Brain microvascular endothelial cell (primary cell): ENCODE measurements at regions not wholly inside any gene's neighbourhood (a gene's known extent, or its start where the extent isn't known, plus 50 kb on each side); places are given as distances from the start of the nearest gene placed in this dataset.
"Not testable (repeated sequence)": the region's sequence is repeated elsewhere in the genome, so short reads cannot be mapped to it uniquely, and the experiment has no call there.

Source experiments
- DNase-seq: peaks from one replicate; pipeline ENCODE4 v3.0.0-alpha.2; 2020
- H3K27ac ChIP-seq: fragments of 250-450 bp; sonication (Bioruptor Pico); 2 replicates; pipeline ENCODE4 v1.5.1; 2020; ENCODE audit warnings: mild to moderate bottlenecking, moderate library complexity
- H3K27me3 ChIP-seq: fragments of 250-450 bp; sonication (Bioruptor Pico); replicated peaks from 2 replicates; pipeline ENCODE4 v1.5.1; 2020; ENCODE audit warnings: mild to moderate bottlenecking
- H3K36me3 ChIP-seq: fragments of 250-450 bp; sonication (Bioruptor Pico); replicated peaks from 2 replicates; pipeline ENCODE4 v1.5.1; 2020; ENCODE audit warnings: mild to moderate bottlenecking
- H3K4me3 ChIP-seq: 2 replicates; pipeline ENCODE4 v1.5.1; 2011; ENCODE audit warnings: low read depth, mild to moderate bottlenecking, control low read depth, low read length, moderate library complexity
- CTCF ChIP-seq: IDR thresholded peaks from 2 replicates; pipeline ENCODE4 v1.5.1; 2011; ENCODE audit warnings: low read depth, mild to moderate bottlenecking, moderate library complexity, low read length, control low read depth, inconsistent platforms; ENCODE audit errors: missing control alignments
- in situ Hi-C: cut with HindIII; loops from 2 replicates; pipeline ENCODE4 v1.10.0; 2017; ENCODE audit warnings: low sequenced_read_pairs, low pct_ligation_motif_present

- no peak for TF ChIP-seq CTCF
- no peak for DNase-seq
- H3K36me3 ChIP-seq = no peaks in the 10 kb centered on the region
- no peak overlapping the region for H3K4me3 ChIP-seq
- in situ Hi-C loops = no loop called here
- no peaks in the 10 kb centered on the region for H3K27me3 ChIP-seq
- H3K27ac ChIP-seq = no peak overlapping the region
Measured at GRCh38 chrX:117610806-117611205, 505.8 kb downstream of the KLHL13 start.

- H3K4me3 ChIP-seq = no peak overlapping the region
- H3K27me3 ChIP-seq = no peaks in the 10 kb centered on the region
- in situ Hi-C loops = no loop called here
- no peaks in the 10 kb centered on the region for H3K36me3 ChIP-seq
- no peak overlapping the region for H3K27ac ChIP-seq
- no peak for DNase-seq
- no peak for TF ChIP-seq CTCF
Measured at GRCh38 chrX:117610049-117610448, 506.6 kb downstream of the KLHL13 start.

- in situ Hi-C loops = no loop called here
- Histone ChIP-seq H3K36me3 (no peaks in the 10 kb centered on the region), H3K4me3 (no peak overlapping the region), H3K27me3 (no peaks in the 10 kb centered on the region), H3K27ac (no peak overlapping the region)
- no peak for DNase-seq
- TF ChIP-seq CTCF = no peak
Measured at GRCh38 chrX:117607561-117607960, 509.0 kb downstream of the KLHL13 start.

GRCh38 chrX:117606101-117606500 lies 510.5 kb downstream of the KLHL13 start:
- in situ Hi-C loops, H3K4me3 ChIP-seq, H3K36me3 ChIP-seq, H3K27me3 ChIP-seq, DNase-seq, H3K27ac ChIP-seq: not testable (repeated sequence)

- no peak for TF ChIP-seq CTCF
- DNase-seq = no peak
- in situ Hi-C loops = no loop called here
- Histone ChIP-seq H3K4me3 (no peak overlapping the region), H3K36me3 (no peaks in the 10 kb centered on the region), H3K27ac (no peak overlapping the region), H3K27me3 (no peaks in the 10 kb centered on the region)
Measured at GRCh38 chrX:117570160-117570559, 546.5 kb downstream of the KLHL13 start.

- no peak overlapping the region for H3K4me3 ChIP-seq
- in situ Hi-C loops = no loop called here
- TF ChIP-seq CTCF = no peak
- no peaks in the 10 kb centered on the region for H3K36me3 ChIP-seq
- no peaks in the 10 kb centered on the region for H3K27me3 ChIP-seq
- no peak for DNase-seq
- no peak overlapping the region for H3K27ac ChIP-seq
Measured at GRCh38 chrX:117568238-117568637, 548.4 kb downstream of the KLHL13 start.
